ENCODE measurements at regions not wholly inside any gene's neighbourhood (a gene's known extent, or its start where the extent isn't known, plus 50 kb on each side); places are given as distances from the start of the nearest gene placed in this dataset.
"Not testable (repeated sequence)": the region's sequence is repeated elsewhere in the genome, so short reads cannot be mapped to it uniquely, and the experiment has no call there.

- intact Hi-C loops (cut with DNase I; ENCODE audit: low total_unique reads) = not testable (repeated sequence)
Measured at GRCh38 chr15:75792236-75792635, 51.0 kb upstream of the UBE2Q2 start.

GRCh38 chr15:75791337-75791713 is 51.9 kb upstream of the UBE2Q2 start:
- TF ChIP-seq CTCF (IDR thresholded peaks at IDR 0.05) = no peak
- intact Hi-C loops (cut with DNase I; ENCODE audit: low total_unique reads) = no loop called here

More at GRCh38 chr15:75792236-75792635, 51.0 kb upstream of the UBE2Q2 start:
- not testable (repeated sequence) for H3K4me3 ChIP-seq, H3K27me3 ChIP-seq, H3K4me1 ChIP-seq, H3K27ac ChIP-seq, DNase-seq, H3K9me3 ChIP-seq, H3K36me3 ChIP-seq

GRCh38 chr15:75790631-75791336 is 52.5 kb upstream of the UBE2Q2 start:
- H3K27me3 ChIP-seq = peaks cover 0 to 12% of the 10 kb centered on the region in 2 donors

More at GRCh38 chr15:75791337-75791713, 51.9 kb upstream of the UBE2Q2 start:
- Histone ChIP-seq H3K27ac (no peak overlapping the region), H3K27me3 (peaks cover 0 to 7% of the 10 kb centered on the region in 2 donors), H3K9me3 (no peaks in the 10 kb centered on the region), H3K4me3 (no peak overlapping the region), H3K4me1 (no peaks in the 10 kb centered on the region), H3K36me3 (no peaks in the 10 kb centered on the region)
- DNase-seq = no peak

GRCh38 chr15:75786575-75786947 is 56.7 kb upstream of the UBE2Q2 start:
- intact Hi-C loops (cut with DNase I; ENCODE audit: low total_unique reads) = no loop called here
- Histone ChIP-seq H3K9me3 (no peaks in the 10 kb centered on the region), H3K27me3 (peaks cover 0 to 12% of the 10 kb centered on the region in 2 donors), H3K4me3 (no peak overlapping the region), H3K4me1 (no peaks in the 10 kb centered on the region), H3K27ac (no peak overlapping the region), H3K36me3 (no peaks in the 10 kb centered on the region)
- TF ChIP-seq CTCF (IDR thresholded peaks at IDR 0.05) = no peak
- DNase-seq = no peak

More at GRCh38 chr15:75790631-75791336, 52.5 kb upstream of the UBE2Q2 start:
- Histone ChIP-seq H3K4me3 (no peak overlapping the region), H3K4me1 (no peaks in the 10 kb centered on the region), H3K27ac (no peak overlapping the region), H3K9me3 (no peaks in the 10 kb centered on the region), H3K36me3 (no peaks in the 10 kb centered on the region)
- TF ChIP-seq CTCF (IDR thresholded peaks at IDR 0.05) = no peak
- intact Hi-C loops (cut with DNase I; ENCODE audit: low total_unique reads) = no loop called here
- DNase-seq = no peak

- no peak for TF ChIP-seq CTCF (IDR thresholded peaks at IDR 0.05)
- DNase-seq = no peak
- Histone ChIP-seq H3K9me3 (no peaks in the 10 kb centered on the region), H3K27me3 (peaks cover 0 to 12% of the 10 kb centered on the region in 2 donors), H3K36me3 (no peaks in the 10 kb centered on the region), H3K4me1 (no peaks in the 10 kb centered on the region), H3K4me3 (no peak overlapping the region), H3K27ac (no peak overlapping the region)
- intact Hi-C loops (cut with DNase I; ENCODE audit: low total_unique reads) = no loop called here
Measured at GRCh38 chr15:75785771-75786574, 57.3 kb upstream of the UBE2Q2 start.

- DNase-seq; H3K27ac ChIP-seq; H3K4me1 ChIP-seq; H3K36me3 ChIP-seq; H3K9me3 ChIP-seq; intact Hi-C loops (cut with DNase I; ENCODE audit: low total_unique reads); H3K4me3 ChIP-seq: not testable (repeated sequence)
- peaks cover 0 to 12% of the 10 kb centered on the region in 2 donors for H3K27me3 ChIP-seq
Measured at GRCh38 chr15:75784511-75785480, 58.5 kb upstream of the UBE2Q2 start.

GRCh38 chr15:75783566-75783965 is 59.7 kb upstream of the UBE2Q2 start:
- H3K27ac ChIP-seq; H3K4me1 ChIP-seq; intact Hi-C loops (cut with DNase I; ENCODE audit: low total_unique reads); H3K36me3 ChIP-seq; H3K4me3 ChIP-seq; DNase-seq; H3K9me3 ChIP-seq: not testable (repeated sequence)
- peaks cover 0 to 12% of the 10 kb centered on the region in 2 donors for H3K27me3 ChIP-seq

Data from tibial artery (tissue), 4 donors.